MM.1S (cell line): ENCODE measurements at regions not wholly inside any gene's neighbourhood (a gene's known extent, or its start where the extent isn't known, plus 50 kb on each side); places are given as distances from the start of the nearest gene placed in this dataset.

ENCODE experiments used
- CTCF ChIP-seq: fragments of 300-600 bp; sonication (generic); IDR thresholded peaks from 2 replicates; pipeline ENCODE4 v1.5.1; 2016; ENCODE audit warnings: antibody characterized with exemption, low read length, mixed read lengths
- EZH2phosphoT487 ChIP-seq: fragments of 300-600 bp; sonication (generic); IDR thresholded peaks from 2 replicates; pipeline ENCODE4 v1.6.1; 2018; ENCODE audit warnings: antibody characterized with exemption, low read length

- TF ChIP-seq CTCF (no peak), EZH2phosphoT487 (no peak)
Measured at GRCh38 chr2:6780765-6781274, 84.9 kb downstream of the CMPK2 start.
